ENCODE measurements at regions not wholly inside any gene's neighbourhood (a gene's known extent, or its start where the extent isn't known, plus 50 kb on each side); places are given as distances from the start of the nearest gene placed in this dataset.

DNA sequence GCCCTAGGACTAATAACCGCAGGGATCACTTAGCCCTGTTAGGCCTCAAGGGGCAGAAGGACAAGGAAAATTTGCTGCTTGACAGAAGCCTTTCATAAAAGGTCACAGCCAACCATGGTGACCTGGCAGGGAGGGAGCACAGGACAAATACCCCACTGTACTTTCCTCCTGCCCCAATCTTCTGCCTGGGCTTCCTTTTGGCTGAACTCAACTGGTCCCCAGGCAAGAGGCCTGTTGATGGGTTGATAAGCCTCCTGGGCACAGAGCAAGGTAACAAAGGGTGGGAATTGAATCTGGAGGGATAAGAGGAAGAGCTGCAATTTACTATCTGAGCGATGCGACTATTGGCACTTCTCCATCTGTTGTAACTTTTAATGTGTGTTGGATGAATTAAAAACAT, 392.9 kb downstream of the RASEF start:
- TF ChIP-seq, protein P1, sequence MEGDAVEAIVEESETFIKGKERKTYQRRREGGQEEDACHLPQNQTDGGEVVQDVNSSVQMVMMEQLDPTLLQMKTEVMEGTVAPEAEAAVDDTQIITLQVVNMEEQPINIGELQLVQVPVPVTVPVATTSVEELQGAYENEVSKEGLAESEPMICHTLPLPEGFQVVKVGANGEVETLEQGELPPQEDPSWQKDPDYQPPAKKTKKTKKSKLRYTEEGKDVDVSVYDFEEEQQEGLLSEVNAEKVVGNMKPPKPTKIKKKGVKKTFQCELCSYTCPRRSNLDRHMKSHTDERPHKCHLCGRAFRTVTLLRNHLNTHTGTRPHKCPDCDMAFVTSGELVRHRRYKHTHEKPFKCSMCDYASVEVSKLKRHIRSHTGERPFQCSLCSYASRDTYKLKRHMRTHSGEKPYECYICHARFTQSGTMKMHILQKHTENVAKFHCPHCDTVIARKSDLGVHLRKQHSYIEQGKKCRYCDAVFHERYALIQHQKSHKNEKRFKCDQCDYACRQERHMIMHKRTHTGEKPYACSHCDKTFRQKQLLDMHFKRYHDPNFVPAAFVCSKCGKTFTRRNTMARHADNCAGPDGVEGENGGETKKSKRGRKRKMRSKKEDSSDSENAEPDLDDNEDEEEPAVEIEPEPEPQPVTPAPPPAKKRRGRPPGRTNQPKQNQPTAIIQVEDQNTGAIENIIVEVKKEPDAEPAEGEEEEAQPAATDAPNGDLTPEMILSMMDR (conservative IDR thresholded peaks at IDR 0.05; ENCODE audit: low read depth, low read length): no peak
- TF ChIP-seq EZH2 (IDR thresholded peaks at IDR 0.05; ENCODE audit: borderline replicate concordance, low read depth, low read length, poor library complexity, severe bottlenecking): no peak

Data from A673 (cell line).